ENCODE measurements at regions not wholly inside any gene's neighbourhood (a gene's known extent, or its start where the extent isn't known, plus 50 kb on each side); places are given as distances from the start of the nearest gene placed in this dataset.

DNA sequence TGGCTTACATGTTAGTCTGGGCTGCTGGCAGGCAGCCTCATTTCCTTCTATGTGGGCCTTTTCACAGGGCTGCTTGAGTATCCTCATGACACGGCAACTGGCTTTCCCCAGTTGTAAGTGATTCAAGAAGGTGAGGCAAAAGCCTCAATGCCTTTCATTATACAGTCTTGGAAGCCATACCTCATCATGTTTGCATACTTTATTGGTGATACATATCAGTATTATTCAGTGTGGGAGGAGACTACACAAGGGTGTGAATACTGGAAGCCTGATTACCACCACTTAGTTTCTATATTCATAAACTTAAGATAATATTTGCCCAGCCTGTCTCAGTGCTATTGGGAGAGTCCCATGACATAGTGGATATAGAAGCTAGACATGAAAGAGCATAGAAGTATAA is 346.8 kb downstream of the SOX2 start:
- no peak for DNase-seq (ENCODE audit: low spot score)
- TF ChIP-seq, protein P1, sequence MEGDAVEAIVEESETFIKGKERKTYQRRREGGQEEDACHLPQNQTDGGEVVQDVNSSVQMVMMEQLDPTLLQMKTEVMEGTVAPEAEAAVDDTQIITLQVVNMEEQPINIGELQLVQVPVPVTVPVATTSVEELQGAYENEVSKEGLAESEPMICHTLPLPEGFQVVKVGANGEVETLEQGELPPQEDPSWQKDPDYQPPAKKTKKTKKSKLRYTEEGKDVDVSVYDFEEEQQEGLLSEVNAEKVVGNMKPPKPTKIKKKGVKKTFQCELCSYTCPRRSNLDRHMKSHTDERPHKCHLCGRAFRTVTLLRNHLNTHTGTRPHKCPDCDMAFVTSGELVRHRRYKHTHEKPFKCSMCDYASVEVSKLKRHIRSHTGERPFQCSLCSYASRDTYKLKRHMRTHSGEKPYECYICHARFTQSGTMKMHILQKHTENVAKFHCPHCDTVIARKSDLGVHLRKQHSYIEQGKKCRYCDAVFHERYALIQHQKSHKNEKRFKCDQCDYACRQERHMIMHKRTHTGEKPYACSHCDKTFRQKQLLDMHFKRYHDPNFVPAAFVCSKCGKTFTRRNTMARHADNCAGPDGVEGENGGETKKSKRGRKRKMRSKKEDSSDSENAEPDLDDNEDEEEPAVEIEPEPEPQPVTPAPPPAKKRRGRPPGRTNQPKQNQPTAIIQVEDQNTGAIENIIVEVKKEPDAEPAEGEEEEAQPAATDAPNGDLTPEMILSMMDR (IDR thresholded peaks at IDR 0.05) = no peak
- no peak for ATAC-seq (ENCODE audit: low FRiP score)

DNA sequence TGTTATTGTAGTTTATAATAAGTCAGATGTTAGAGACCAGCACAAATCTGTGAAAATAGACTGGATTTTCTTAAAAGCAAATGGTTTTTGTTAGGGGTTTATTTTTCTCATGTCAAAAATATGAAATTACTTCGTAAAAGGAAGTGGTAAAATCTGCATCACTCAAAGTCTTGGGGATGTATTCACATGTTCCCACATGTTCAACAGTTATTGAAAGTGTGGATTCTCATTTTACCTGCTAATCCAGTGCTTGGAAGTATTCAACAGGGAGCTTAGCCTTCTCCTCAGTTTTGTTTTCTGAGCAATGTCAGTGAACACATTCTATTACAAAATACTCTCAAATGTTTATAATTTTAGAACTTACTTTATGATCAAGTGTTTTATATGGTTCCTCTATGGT is 352.0 kb downstream of the SOX2 start:
- DNase-seq (ENCODE audit: low spot score) = no peak
- TF ChIP-seq, protein P1 (IDR thresholded peaks at IDR 0.05) = no peak
- ATAC-seq (ENCODE audit: low FRiP score) = no peak

DNA sequence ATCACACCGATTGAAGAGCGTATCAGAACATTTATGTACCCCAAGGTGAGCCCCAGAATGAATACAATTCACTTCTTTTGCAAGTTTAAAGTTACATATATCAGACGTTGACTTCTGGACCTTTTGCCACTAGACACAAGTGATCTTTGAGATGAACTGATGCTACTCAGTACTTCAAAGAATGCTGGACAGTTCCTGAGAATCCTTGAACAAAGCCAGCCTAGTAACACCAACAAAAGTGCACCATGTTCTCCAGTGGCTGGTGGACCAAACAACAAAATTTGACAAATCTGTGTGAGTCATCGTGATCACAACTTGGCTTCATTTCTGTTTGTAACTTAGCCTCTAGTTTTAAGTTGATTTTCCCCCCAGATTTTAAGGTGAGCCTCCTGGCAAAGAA is 355.7 kb downstream of the SOX2 start:
- no peak for ATAC-seq (ENCODE audit: low FRiP score)
- DNase-seq (ENCODE audit: low spot score) = no peak
- TF ChIP-seq, protein P1 (IDR thresholded peaks at IDR 0.05) = no peak

DNA sequence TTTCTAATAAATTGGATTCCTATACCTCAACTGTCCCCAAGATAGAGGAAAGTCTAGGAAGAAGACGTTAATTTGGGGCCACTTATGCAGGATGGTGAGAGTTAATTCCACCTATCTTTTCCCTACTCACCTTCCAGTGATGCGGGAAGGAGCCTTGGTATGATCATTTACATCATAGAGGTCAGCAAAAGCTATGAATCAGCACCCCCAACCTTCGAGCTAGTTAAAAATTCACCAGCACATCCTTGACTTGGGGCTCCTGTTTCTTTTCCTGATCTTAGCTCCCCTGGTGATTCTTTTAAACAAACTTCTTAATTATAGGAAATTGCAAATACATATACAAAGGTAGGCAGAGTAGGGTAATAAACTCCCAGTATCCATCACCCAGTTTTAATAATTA is 366.6 kb downstream of the SOX2 start:
- TF ChIP-seq, protein P1 (IDR thresholded peaks at IDR 0.05) = no peak

DNA sequence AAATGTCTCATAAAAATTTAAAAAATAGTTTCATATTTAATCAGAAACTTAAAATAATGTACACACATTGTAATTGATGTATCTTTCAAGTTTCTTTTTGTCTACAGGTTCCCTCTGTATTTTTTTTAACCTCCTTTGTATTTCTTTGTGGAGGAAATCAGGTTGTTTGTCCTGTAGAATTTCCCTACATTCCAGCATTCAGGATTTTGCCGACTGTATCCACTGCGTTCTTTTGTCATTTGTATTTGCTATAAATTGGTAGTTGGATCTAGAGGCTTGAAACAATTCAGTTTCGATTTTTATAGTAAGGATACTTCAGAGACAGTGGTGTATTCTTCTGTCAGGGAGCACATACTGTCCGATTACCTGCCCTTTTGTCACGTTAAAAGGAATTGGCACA is 367.2 kb downstream of the SOX2 start:
- ATAC-seq (ENCODE audit: low FRiP score) = no peak
- DNase-seq (ENCODE audit: low spot score) = no peak
- TF ChIP-seq, protein P1 (IDR thresholded peaks at IDR 0.05) = no peak

More for the DNA sequence above, 366.6 kb downstream of the SOX2 start:
- ATAC-seq (ENCODE audit: low FRiP score) (no peak), DNase-seq (ENCODE audit: low spot score) (no peak)

DNA sequence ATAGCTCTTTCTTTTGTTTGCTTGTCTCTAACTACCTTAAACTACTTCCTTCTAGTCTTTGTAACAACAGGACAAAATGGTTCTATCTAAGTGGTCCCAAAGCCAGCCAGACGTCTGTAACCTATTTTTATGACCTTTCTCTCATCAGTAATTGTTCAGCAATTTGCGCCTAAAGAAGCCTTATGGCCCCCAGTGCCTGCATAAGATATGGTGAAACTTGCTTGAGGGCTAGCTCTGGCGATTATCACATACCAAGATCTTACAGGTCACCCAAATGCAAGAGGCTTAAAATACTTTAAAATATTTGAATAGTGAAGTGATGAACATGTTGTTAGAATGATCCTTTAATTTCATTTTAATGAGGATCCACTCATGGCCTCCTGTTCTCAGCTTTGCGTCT is 369.4 kb downstream of the SOX2 start:
- DNase-seq (ENCODE audit: low spot score) = no peak
- no peak for ATAC-seq (ENCODE audit: low FRiP score)
- TF ChIP-seq, protein P1 (IDR thresholded peaks at IDR 0.05) = no peak

DNA sequence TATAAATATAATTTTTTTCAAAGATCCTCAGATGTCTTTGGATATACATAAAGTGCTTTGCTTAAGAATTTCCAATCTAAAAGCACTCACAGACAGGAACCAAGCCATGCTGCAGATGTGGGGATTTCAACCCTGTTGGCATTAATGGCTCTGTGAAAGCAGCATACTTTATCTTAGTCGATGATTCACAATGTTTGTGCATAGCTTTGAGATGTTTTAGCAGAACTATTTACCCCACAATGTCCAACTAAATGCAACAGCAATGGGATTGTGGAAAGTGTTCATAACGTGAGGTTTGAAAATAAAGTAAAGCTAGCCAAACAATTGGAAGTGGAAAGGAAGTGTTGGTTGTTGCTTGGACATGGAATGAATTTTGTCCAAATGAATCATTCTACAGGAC is 371.4 kb downstream of the SOX2 start:
- DNase-seq (ENCODE audit: low spot score) (no peak), ATAC-seq (ENCODE audit: low FRiP score) (no peak)
- TF ChIP-seq, protein P1 (IDR thresholded peaks at IDR 0.05) = no peak
